ENCODE measurements at regions not wholly inside any gene's neighbourhood (a gene's known extent, or its start where the extent isn't known, plus 50 kb on each side); places are given as distances from the start of the nearest gene placed in this dataset.

DNA sequence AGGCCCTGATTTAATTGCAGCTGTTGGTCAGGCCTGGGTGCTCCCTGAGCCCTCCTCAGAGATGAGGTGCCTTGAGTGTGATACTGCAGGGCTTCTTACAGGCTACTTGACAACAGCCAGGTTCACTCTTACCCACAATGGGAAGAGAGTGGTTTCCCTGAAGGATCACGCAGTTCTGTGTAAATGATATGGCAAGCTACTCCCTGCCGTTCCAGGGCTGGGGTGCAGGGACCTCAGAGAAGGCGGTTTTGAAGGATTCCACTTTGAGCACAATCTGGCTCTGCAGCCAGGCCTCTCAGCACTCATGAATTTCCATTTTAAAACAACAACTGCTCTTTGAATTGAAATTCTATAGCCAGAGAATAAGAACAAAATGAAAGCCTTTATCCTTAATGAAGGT, 92.9 kb downstream of the SLC17A6 start:
- Histone ChIP-seq H3K27me3 (ENCODE audit: control insufficient read depth in 1 of 2, insufficient read depth in 2 of 2, low read length in 2 of 2) (peaks cover 0 to 8% of the 10 kb centered on the region in 2 donors), H3K9ac (ENCODE audit: low read depth in 1 of 2, low read length in 2 of 2) (no peak overlapping the region), H3K36me3 (ENCODE audit: control insufficient read depth in 1 of 2, insufficient read depth in 2 of 2, low read length in 2 of 2) (no peaks in the 10 kb centered on the region), H3K27ac (ENCODE audit: low read depth, low read length) (no peak overlapping the region), H3K9me3 (ENCODE audit: control insufficient read depth in 1 of 2, low read length in 2 of 2) (no peaks in the 10 kb centered on the region), H3K4me1 (ENCODE audit: control insufficient read depth in 1 of 2, insufficient read depth in 2 of 2, low read length in 2 of 2) (no peaks in the 10 kb centered on the region), H3K4me3 (ENCODE audit: low read depth in 1 of 2, low read length in 2 of 2) (no peak overlapping the region)

DNA sequence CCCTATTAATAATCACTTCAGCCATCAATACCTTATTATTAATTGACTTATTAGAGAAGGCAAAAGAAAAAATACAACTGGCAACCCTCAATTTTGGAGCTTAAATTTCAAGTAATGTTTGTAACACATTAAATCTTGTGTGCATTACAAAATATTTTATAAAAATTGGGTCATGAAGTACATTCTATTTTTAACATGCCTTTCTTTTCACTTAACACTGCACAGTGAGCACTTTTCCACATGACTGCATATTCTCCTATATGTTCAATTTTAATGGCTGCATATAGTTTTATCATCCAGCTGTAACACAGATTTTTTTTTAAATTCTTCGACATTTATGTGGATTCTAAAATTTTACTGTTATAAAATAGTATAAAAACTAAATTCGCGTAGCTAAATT, 92.5 kb downstream of the SLC17A6 start:
- H3K27ac ChIP-seq (ENCODE audit: low read depth, low read length), result no peak overlapping the region
- peaks cover 0 to 8% of the 10 kb centered on the region in 2 donors for H3K27me3 ChIP-seq (ENCODE audit: control insufficient read depth in 1 of 2, insufficient read depth in 2 of 2, low read length in 2 of 2)
- no peaks in the 10 kb centered on the region for H3K9me3 ChIP-seq (ENCODE audit: control insufficient read depth in 1 of 2, low read length in 2 of 2)
- no peak overlapping the region for H3K4me3 ChIP-seq (ENCODE audit: low read depth in 1 of 2, low read length in 2 of 2)
- H3K9ac ChIP-seq (ENCODE audit: low read depth in 1 of 2, low read length in 2 of 2), result no peak overlapping the region
- H3K4me1 ChIP-seq (ENCODE audit: control insufficient read depth in 1 of 2, insufficient read depth in 2 of 2, low read length in 2 of 2), result no peaks in the 10 kb centered on the region
- H3K36me3 ChIP-seq (ENCODE audit: control insufficient read depth in 1 of 2, insufficient read depth in 2 of 2, low read length in 2 of 2), result no peaks in the 10 kb centered on the region

- Histone ChIP-seq H3K36me3 (ENCODE audit: control insufficient read depth in 1 of 2, insufficient read depth in 2 of 2, low read length in 2 of 2) (no peaks in the 10 kb centered on the region), H3K27ac (ENCODE audit: low read depth, low read length) (no peak overlapping the region), H3K9me3 (ENCODE audit: control insufficient read depth in 1 of 2, low read length in 2 of 2) (no peaks in the 10 kb centered on the region), H3K9ac (ENCODE audit: low read depth in 1 of 2, low read length in 2 of 2) (no peak overlapping the region), H3K4me3 (ENCODE audit: low read depth in 1 of 2, low read length in 2 of 2) (no peak overlapping the region), H3K4me1 (ENCODE audit: control insufficient read depth in 1 of 2, insufficient read depth in 2 of 2, low read length in 2 of 2) (no peaks in the 10 kb centered on the region), H3K27me3 (ENCODE audit: control insufficient read depth in 1 of 2, insufficient read depth in 2 of 2, low read length in 2 of 2) (peaks cover 0 to 8% of the 10 kb centered on the region in 2 donors)
Measured at GRCh38 chr11:22430141-22430541, 92.0 kb downstream of the SLC17A6 start.

All from duodenal mucosa (tissue), 2 donors.